ENCODE measurements at regions not wholly inside any gene's neighbourhood (a gene's known extent, or its start where the extent isn't known, plus 50 kb on each side); places are given as distances from the start of the nearest gene placed in this dataset.

- TF ChIP-seq, protein P1, sequence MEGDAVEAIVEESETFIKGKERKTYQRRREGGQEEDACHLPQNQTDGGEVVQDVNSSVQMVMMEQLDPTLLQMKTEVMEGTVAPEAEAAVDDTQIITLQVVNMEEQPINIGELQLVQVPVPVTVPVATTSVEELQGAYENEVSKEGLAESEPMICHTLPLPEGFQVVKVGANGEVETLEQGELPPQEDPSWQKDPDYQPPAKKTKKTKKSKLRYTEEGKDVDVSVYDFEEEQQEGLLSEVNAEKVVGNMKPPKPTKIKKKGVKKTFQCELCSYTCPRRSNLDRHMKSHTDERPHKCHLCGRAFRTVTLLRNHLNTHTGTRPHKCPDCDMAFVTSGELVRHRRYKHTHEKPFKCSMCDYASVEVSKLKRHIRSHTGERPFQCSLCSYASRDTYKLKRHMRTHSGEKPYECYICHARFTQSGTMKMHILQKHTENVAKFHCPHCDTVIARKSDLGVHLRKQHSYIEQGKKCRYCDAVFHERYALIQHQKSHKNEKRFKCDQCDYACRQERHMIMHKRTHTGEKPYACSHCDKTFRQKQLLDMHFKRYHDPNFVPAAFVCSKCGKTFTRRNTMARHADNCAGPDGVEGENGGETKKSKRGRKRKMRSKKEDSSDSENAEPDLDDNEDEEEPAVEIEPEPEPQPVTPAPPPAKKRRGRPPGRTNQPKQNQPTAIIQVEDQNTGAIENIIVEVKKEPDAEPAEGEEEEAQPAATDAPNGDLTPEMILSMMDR (IDR thresholded peaks at IDR 0.05; ENCODE audit: insufficient read depth, low read length, poor library complexity, severe bottlenecking) = no peak
Observed at GRCh38 chr17:15029469-15029868, 235.7 kb downstream of the PMP22 start.

GRCh38 chr17:15027853-15028252 is 237.3 kb downstream of the PMP22 start:
- TF ChIP-seq, protein P1 (IDR thresholded peaks at IDR 0.05; ENCODE audit: insufficient read depth, low read length, poor library complexity, severe bottlenecking) = no peak
- Histone ChIP-seq H3K36me3 (ENCODE audit: control insufficient read depth, insufficient read depth, low read length) (no peaks in the 10 kb centered on the region), H3K4me3 (replicated peaks; ENCODE audit: low read depth, low read length) (no peak overlapping the region), H3K27me3 (replicated peaks; ENCODE audit: control insufficient read depth, insufficient read depth, low read length) (no peaks in the 10 kb centered on the region)
- DNase-seq (ENCODE audit: extremely low read depth, insufficient read length) = no peak

More at GRCh38 chr17:15029469-15029868, 235.7 kb downstream of the PMP22 start:
- Histone ChIP-seq H3K4me3 (replicated peaks; ENCODE audit: low read depth, low read length) (no peak overlapping the region), H3K27me3 (replicated peaks; ENCODE audit: control insufficient read depth, insufficient read depth, low read length) (no peaks in the 10 kb centered on the region), H3K36me3 (ENCODE audit: control insufficient read depth, insufficient read depth, low read length) (no peaks in the 10 kb centered on the region)
- no peak for DNase-seq (ENCODE audit: extremely low read depth, insufficient read length)

GRCh38 chr17:15026088-15026487 is 239.0 kb downstream of the PMP22 start:
- no peak overlapping the region for H3K4me3 ChIP-seq (replicated peaks; ENCODE audit: low read depth, low read length)
- H3K27me3 ChIP-seq (replicated peaks; ENCODE audit: control insufficient read depth, insufficient read depth, low read length) = no peaks in the 10 kb centered on the region
- TF ChIP-seq, protein P1 (IDR thresholded peaks at IDR 0.05; ENCODE audit: insufficient read depth, low read length, poor library complexity, severe bottlenecking) = no peak
- H3K36me3 ChIP-seq (ENCODE audit: control insufficient read depth, insufficient read depth, low read length) = no peaks in the 10 kb centered on the region
- no peak for DNase-seq (ENCODE audit: extremely low read depth, insufficient read length)

DNA sequence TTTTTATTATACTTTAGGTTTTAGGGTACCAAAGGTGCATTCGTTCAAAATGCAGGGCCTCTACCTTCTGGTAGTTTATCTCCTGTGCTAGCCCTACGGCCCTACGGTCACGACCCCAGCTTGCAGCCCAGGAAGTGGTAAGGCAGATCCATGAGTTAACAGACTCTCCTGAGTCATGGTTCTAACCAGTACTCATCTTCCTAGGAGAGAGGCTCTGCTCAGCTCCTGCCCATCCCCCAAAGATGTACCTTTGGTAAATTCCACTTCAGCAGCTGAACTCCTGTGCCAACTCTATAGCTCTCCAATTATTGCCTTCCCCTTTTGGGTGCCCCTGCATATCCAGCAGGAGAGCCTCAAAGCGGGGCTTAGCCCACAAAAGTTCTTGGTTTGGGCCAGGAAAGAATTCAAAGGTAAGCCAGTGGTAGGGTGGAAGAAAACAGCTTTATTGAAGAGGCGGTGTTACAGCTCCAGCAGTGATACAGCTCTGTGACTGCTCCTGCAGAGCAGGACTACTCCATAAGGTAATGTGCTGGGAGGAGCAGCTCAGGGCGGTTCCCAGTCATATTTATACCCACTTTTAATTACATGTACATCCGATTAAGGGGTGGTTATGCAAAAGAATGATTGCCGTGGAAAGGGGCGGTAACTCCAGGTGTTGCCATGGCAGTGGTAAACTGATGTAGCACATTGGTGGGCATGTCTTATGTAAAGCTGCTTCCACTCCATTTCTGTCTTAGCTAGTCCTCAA is 241.4 kb downstream of the PMP22 start:
- TF ChIP-seq, protein P1 (IDR thresholded peaks at IDR 0.05; ENCODE audit: insufficient read depth, low read length, poor library complexity, severe bottlenecking) = no peak
- Histone ChIP-seq H3K4me3 (replicated peaks; ENCODE audit: low read depth, low read length) (no peak overlapping the region), H3K27me3 (replicated peaks; ENCODE audit: control insufficient read depth, insufficient read depth, low read length) (no peaks in the 10 kb centered on the region), H3K36me3 (ENCODE audit: control insufficient read depth, insufficient read depth, low read length) (no peaks in the 10 kb centered on the region)
- no peak for DNase-seq (ENCODE audit: extremely low read depth, insufficient read length)

GRCh38 chr17:15019158-15019557 is 246.0 kb downstream of the PMP22 start:
- Histone ChIP-seq H3K27me3 (replicated peaks; ENCODE audit: control insufficient read depth, insufficient read depth, low read length) (no peaks in the 10 kb centered on the region), H3K36me3 (ENCODE audit: control insufficient read depth, insufficient read depth, low read length) (no peaks in the 10 kb centered on the region), H3K4me3 (replicated peaks; ENCODE audit: low read depth, low read length) (no peak overlapping the region)
- TF ChIP-seq, protein P1 (IDR thresholded peaks at IDR 0.05; ENCODE audit: insufficient read depth, low read length, poor library complexity, severe bottlenecking) = no peak
- no peak for DNase-seq (ENCODE audit: extremely low read depth, insufficient read length)
